ENCODE measurements at regions not wholly inside any gene's neighbourhood (a gene's known extent, or its start where the extent isn't known, plus 50 kb on each side); places are given as distances from the start of the nearest gene placed in this dataset.

DNA sequence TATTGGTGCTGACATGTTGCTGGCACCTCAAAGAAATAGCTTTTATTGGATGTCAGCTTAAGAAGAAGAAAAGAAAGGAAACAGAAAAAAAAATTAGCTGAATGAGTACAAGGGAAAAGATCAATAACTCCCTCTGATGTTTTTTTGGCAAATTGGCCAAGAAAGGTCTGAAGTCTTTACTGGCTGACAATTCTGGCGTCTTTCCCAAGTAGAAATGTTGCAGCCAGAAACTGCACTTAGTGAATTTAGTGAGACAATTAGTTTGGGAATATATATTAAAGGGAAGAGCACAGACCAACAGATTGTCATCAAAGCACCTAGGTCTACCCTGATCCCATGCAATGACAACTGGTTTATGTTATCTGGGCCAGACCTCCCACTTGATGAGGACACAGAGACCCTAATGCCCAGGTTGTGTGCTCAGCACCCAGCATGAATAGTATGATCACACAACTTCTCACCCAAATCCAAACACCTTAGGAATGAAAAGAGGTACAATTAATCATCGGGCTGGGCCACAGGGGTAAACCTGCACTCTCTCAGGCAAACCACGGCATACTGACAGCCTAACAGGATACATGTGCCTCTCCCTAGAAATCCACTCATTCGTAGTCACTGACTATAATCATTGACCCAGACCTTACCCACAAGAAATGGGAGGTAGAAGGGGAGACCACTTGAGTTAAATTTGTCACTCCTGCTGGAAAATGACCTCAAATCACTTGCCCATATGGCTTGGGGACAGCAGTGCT is 612.3 kb upstream of the ARID1B start:
- no peak for TF ChIP-seq EZH2phosphoT487 (IDR thresholded peaks at IDR 0.05; ENCODE audit: borderline replicate concordance, low read depth, low read length)
- TF ChIP-seq, protein P1, sequence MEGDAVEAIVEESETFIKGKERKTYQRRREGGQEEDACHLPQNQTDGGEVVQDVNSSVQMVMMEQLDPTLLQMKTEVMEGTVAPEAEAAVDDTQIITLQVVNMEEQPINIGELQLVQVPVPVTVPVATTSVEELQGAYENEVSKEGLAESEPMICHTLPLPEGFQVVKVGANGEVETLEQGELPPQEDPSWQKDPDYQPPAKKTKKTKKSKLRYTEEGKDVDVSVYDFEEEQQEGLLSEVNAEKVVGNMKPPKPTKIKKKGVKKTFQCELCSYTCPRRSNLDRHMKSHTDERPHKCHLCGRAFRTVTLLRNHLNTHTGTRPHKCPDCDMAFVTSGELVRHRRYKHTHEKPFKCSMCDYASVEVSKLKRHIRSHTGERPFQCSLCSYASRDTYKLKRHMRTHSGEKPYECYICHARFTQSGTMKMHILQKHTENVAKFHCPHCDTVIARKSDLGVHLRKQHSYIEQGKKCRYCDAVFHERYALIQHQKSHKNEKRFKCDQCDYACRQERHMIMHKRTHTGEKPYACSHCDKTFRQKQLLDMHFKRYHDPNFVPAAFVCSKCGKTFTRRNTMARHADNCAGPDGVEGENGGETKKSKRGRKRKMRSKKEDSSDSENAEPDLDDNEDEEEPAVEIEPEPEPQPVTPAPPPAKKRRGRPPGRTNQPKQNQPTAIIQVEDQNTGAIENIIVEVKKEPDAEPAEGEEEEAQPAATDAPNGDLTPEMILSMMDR (conservative IDR thresholded peaks at IDR 0.05; ENCODE audit: low read length): no peak

Measured in OCI-LY7 (cell line).